BE2C (cell line): ENCODE measurements at regions not wholly inside any gene's neighbourhood (a gene's known extent, or its start where the extent isn't known, plus 50 kb on each side); places are given as distances from the start of the nearest gene placed in this dataset.

Experiments used
- DNase-seq: peaks from one replicate; pipeline ENCODE4 v3.0.0-alpha.2; 2020
- H3K27me3 ChIP-seq: fragments of 250-450 bp; sonication (Bioruptor Pico); 2 replicates; pipeline ENCODE4 v1.5.1; 2020; ENCODE audit warnings: mild to moderate bottlenecking
- H3K36me3 ChIP-seq: fragments of 250-450 bp; sonication (Bioruptor Pico); 2 replicates; pipeline ENCODE4 v1.5.1; 2020; ENCODE audit warnings: mild to moderate bottlenecking
- H3K4me1 ChIP-seq: fragments of 250-450 bp; sonication (Bioruptor Pico); 2 replicates; pipeline ENCODE4 v1.5.1; 2020
- H3K4me3 ChIP-seq: 2 replicates; pipeline ENCODE4 v1.5.1; 2011; ENCODE audit warnings: low read depth, low read length
- H3K9me3 ChIP-seq: fragments of 250-450 bp; sonication (Bioruptor Pico); 2 replicates; pipeline ENCODE4 v1.5.1; 2020
- CTCF ChIP-seq: IDR thresholded peaks from 2 replicates; pipeline ENCODE4 v1.5.1; 2012; ENCODE audit warnings: mild to moderate bottlenecking, low read depth, low read length

- Histone ChIP-seq H3K4me3 (no peak overlapping the region), H3K36me3 (no peaks in the 10 kb centered on the region), H3K4me1 (peaks cover 4% of the 10 kb centered on the region; the same call in 1 of the 2 replicates), H3K9me3 (no peaks in the 10 kb centered on the region), H3K27me3 (no peaks in the 10 kb centered on the region)
- no peak for TF ChIP-seq CTCF
- DNase-seq: no peak
Observed at GRCh38 chr5:30600892-30601291, 592.6 kb upstream of the CDH6 start.

- H3K4me1 ChIP-seq: peaks cover 4% of the 10 kb centered on the region
Observed at GRCh38 chr5:30596495-30597064, 596.9 kb upstream of the CDH6 start.

GRCh38 chr5:30594331-30594730, 599.2 kb upstream of the CDH6 start:
- H3K36me3 ChIP-seq: no peaks in the 10 kb centered on the region
- no peak for DNase-seq
- H3K4me3 ChIP-seq: no peak overlapping the region
- H3K27me3 ChIP-seq: no peaks in the 10 kb centered on the region
- H3K9me3 ChIP-seq: no peaks in the 10 kb centered on the region
- H3K4me1 ChIP-seq: no peaks in the 10 kb centered on the region; the same call in 1 of the 2 replicates
- TF ChIP-seq CTCF: no peak

More at GRCh38 chr5:30596495-30597064, 596.9 kb upstream of the CDH6 start:
- H3K27me3 ChIP-seq: no peaks in the 10 kb centered on the region
- TF ChIP-seq CTCF: no peak
- no peaks in the 10 kb centered on the region for H3K36me3 ChIP-seq
- no peaks in the 10 kb centered on the region for H3K9me3 ChIP-seq
- H3K4me3 ChIP-seq: no peak overlapping the region
- DNase-seq: no peak

- Histone ChIP-seq H3K4me3 (no peak overlapping the region), H3K36me3 (no peaks in the 10 kb centered on the region), H3K27me3 (no peaks in the 10 kb centered on the region), H3K9me3 (no peaks in the 10 kb centered on the region), H3K4me1 (no peaks in the 10 kb centered on the region; the same call in 1 of the 2 replicates)
- DNase-seq: peak; percentile 13
- no peak for TF ChIP-seq CTCF
Observed at GRCh38 chr5:30592833-30593232, 600.7 kb upstream of the CDH6 start.

- Histone ChIP-seq H3K9me3 (no peaks in the 10 kb centered on the region), H3K4me3 (no peak overlapping the region), H3K27me3 (no peaks in the 10 kb centered on the region), H3K4me1 (no peaks in the 10 kb centered on the region), H3K36me3 (no peaks in the 10 kb centered on the region)
- no peak for TF ChIP-seq CTCF
- DNase-seq: no peak
Observed at GRCh38 chr5:30581198-30581935, 612.1 kb upstream of the CDH6 start.

GRCh38 chr5:30574761-30575160, 618.7 kb upstream of the CDH6 start:
- no peaks in the 10 kb centered on the region for H3K9me3 ChIP-seq
- no peaks in the 10 kb centered on the region for H3K36me3 ChIP-seq
- no peak for DNase-seq
- TF ChIP-seq CTCF: no peak
- no peaks in the 10 kb centered on the region for H3K27me3 ChIP-seq
- H3K4me3 ChIP-seq: no peak overlapping the region
- no peaks in the 10 kb centered on the region; the same call in 1 of the 2 replicates for H3K4me1 ChIP-seq
